ENCODE measurements at regions not wholly inside any gene's neighbourhood (a gene's known extent, or its start where the extent isn't known, plus 50 kb on each side); places are given as distances from the start of the nearest gene placed in this dataset.

DNA sequence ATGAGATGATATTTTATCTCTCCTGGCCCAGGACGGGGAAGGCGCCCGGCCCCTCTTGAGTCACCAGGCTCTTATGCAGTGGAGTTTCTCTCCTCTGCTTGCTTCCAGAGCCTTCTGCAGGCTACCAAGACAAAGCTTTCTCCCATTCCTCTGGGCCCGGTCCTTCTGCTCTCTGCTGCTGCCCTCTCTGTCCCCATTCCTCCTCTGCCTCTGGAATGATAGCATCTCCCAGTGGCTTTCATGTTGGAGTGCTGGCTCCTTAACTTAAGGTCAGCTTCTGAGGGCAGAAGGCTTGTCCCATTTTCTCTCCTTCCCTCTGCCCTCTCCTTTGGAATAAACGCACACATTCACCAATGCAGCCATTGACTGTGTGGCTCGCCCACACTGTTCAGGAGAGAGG lies 86.2 kb downstream of the SDC1 start:
- TF ChIP-seq, protein P1, sequence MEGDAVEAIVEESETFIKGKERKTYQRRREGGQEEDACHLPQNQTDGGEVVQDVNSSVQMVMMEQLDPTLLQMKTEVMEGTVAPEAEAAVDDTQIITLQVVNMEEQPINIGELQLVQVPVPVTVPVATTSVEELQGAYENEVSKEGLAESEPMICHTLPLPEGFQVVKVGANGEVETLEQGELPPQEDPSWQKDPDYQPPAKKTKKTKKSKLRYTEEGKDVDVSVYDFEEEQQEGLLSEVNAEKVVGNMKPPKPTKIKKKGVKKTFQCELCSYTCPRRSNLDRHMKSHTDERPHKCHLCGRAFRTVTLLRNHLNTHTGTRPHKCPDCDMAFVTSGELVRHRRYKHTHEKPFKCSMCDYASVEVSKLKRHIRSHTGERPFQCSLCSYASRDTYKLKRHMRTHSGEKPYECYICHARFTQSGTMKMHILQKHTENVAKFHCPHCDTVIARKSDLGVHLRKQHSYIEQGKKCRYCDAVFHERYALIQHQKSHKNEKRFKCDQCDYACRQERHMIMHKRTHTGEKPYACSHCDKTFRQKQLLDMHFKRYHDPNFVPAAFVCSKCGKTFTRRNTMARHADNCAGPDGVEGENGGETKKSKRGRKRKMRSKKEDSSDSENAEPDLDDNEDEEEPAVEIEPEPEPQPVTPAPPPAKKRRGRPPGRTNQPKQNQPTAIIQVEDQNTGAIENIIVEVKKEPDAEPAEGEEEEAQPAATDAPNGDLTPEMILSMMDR (IDR thresholded peaks at IDR 0.05; ENCODE audit: low read depth, low read length): no peak
- TF ChIP-seq POLR2A (IDR thresholded peaks at IDR 0.05; ENCODE audit: extremely low read depth, insufficient read length) (no peak), MYC (IDR thresholded peaks at IDR 0.05; ENCODE audit: low read depth, low read length) (no peak)

Data from NB4 (cell line).